ENCODE measurements at regions not wholly inside any gene's neighbourhood (a gene's known extent, or its start where the extent isn't known, plus 50 kb on each side); places are given as distances from the start of the nearest gene placed in this dataset.

DNA sequence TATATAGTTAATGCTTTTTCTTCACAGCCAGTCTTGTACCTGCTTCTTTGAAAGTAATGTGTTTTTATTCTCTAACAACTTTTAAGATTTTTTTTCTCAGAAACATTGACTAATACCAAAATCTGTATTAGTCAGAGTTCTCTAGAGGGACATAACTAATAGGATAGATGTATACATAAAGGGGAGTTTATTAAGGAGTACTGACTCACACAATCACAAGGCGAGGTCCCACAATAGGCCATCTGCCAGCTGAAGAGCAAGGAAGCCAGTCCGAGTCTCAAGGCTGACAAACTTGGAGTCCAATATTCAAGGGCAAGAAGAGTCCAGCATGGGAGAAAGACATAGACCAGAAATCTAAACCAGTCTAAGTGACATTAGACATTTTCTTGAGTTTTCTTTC is 140.0 kb downstream of the RAB38 start:
- TF ChIP-seq, protein P1, sequence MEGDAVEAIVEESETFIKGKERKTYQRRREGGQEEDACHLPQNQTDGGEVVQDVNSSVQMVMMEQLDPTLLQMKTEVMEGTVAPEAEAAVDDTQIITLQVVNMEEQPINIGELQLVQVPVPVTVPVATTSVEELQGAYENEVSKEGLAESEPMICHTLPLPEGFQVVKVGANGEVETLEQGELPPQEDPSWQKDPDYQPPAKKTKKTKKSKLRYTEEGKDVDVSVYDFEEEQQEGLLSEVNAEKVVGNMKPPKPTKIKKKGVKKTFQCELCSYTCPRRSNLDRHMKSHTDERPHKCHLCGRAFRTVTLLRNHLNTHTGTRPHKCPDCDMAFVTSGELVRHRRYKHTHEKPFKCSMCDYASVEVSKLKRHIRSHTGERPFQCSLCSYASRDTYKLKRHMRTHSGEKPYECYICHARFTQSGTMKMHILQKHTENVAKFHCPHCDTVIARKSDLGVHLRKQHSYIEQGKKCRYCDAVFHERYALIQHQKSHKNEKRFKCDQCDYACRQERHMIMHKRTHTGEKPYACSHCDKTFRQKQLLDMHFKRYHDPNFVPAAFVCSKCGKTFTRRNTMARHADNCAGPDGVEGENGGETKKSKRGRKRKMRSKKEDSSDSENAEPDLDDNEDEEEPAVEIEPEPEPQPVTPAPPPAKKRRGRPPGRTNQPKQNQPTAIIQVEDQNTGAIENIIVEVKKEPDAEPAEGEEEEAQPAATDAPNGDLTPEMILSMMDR (conservative IDR thresholded peaks at IDR 0.05; ENCODE audit: low read depth), result no peak
- ChIA-PET POLR2A (ENCODE audit: low non-redundant PET) (no interaction called here), CTCF (interaction anchor here (0.8 kb wide), 1 partner anchor 135 kb away, joined by 3 read pairs; no protein-coding TSS in a partner anchor)
- DNase-seq (ENCODE audit: low spot score), result no peak
- no peak overlapping the region for H3K27ac ChIP-seq

DNA sequence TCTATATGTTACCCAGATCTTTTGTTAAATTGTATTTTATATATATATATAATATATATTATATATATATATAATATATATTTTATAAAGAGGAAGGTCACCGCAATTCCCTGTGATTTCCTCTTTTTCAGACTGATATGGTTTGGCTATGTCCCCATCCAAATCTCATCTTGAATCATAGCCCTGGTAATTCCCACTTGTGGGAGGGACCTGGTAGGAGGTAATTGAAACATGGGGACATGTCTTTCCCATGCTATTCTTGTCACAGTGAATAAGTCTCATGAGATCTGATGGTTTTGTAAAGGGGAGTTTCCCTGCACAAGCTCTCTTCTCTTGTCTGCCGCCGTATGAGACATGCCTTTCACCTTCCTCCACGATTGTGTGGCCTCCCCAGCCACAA is 157.6 kb downstream of the RAB38 start:
- H3K27ac ChIP-seq, result no peak overlapping the region
- ChIA-PET POLR2A (ENCODE audit: low non-redundant PET) (no interaction called here), CTCF (interaction anchor here (1.1 to 2.9 kb wide), 2 partner anchors 264 to 525 kb away, joined by 4 to 23 read pairs; no protein-coding TSS in a partner anchor)
- TF ChIP-seq, protein P1 (conservative IDR thresholded peaks at IDR 0.05; ENCODE audit: low read depth), result no peak
- DNase-seq (ENCODE audit: low spot score), result no peak

DNA sequence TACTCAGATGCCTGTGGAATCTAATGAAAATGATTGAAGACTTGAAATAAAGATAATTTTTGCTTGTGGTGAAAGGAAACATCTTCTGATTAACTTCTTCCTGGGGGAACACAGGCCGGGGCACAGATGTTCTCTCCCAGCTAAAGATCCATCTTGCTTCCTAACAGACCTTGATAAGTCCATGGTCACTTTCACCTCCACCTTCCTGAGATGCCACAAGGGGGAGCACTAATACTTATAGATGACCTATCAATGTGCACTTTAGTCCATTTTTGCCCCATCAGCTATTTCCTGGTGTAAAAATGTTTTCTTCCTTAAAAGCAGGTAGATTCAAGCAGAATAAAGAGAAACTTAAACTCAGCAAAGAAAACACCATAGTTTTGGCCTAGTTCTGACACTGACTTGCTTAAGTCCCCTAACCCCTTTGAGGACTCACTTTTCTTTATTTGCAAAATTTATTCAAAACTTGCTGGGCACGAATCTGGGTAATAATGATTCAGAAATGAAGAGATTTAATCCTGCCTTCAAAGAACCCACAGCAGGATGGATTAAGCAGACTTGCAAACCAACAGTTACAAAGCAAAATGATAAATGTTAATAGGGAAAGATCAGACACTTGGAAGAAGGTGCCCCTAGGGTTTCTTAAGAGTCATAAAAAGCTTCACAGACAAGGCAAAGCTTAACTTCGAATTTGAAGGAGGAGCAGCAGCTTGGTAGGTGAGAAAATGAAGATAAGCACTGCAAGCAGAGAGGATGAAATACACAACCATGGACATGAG is 158.7 kb downstream of the RAB38 start:
- ChIA-PET CTCF (interaction anchor here (0.5 to 2.9 kb wide), 16 partner anchors 60 to 687 kb away, joined by 3 to 23 read pairs (median 4); no protein-coding TSS in a partner anchor), POLR2A (ENCODE audit: low non-redundant PET) (no interaction called here)
- TF ChIP-seq, protein P1 (conservative IDR thresholded peaks at IDR 0.05; ENCODE audit: low read depth), result peak; percentile 75
- H3K27ac ChIP-seq, result no peak overlapping the region
- peak; percentile 36 for DNase-seq (ENCODE audit: low spot score)

DNA sequence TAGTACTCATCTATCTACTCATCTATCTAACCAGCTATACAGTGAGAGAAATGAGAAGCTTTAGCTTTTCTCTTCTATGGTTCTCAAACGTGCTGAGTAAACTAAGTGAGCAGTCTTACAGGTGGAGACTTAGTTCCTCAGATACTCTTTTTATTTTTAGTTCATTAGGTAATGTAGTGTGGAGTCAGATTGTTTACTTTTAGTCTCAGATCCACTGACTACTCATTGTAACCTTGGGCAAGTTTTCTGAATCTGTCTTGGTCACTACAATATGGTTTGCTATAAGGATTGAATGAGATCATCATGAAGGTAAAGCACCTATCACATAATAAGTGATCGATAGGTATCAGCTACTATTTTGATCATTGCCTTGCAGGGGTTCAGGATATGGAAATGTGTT is 160.1 kb downstream of the RAB38 start:
- TF ChIP-seq, protein P1 (conservative IDR thresholded peaks at IDR 0.05; ENCODE audit: low read depth), result no peak
- H3K27ac ChIP-seq, result no peak overlapping the region
- POLR2A ChIA-PET (ENCODE audit: low non-redundant PET), result no interaction called here
- DNase-seq (ENCODE audit: low spot score), result no peak
- CTCF ChIA-PET, result interaction anchor here (1.1 to 2.9 kb wide), 3 partner anchors 266 to 528 kb away, joined by 4 to 23 read pairs (median 4); no protein-coding TSS in a partner anchor

DNA sequence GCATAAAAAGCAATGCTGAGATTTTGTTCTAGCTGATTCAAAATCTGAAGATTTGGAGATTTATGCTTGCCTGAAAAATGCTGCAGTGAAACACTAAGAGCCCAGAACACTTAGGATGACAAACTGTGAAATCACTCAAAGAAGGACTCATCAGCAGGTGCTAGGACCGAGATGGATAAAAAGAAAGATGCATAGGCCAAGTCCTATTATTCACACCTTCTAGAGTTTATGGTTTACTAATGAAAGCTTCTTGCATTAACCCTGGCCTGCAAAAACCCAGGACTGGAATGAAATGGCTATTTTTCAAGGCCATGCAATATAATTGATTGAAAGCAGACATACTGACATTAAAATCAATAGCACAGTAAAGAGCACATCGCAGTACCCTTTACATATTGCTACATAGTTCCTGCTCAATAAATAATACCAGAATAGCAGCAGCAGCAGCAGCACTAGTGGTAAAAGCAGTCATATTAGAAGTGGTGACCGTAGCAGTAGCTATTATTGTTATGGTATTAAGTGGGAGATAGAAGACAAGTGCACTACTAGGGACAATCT is 161.7 kb downstream of the RAB38 start:
- CTCF ChIA-PET, result interaction anchor here (0.8 kb wide), 1 partner anchor 531 kb away, joined by 3 read pairs; no protein-coding TSS in a partner anchor
- TF ChIP-seq, protein P1 (conservative IDR thresholded peaks at IDR 0.05; ENCODE audit: low read depth), result no peak

DNA sequence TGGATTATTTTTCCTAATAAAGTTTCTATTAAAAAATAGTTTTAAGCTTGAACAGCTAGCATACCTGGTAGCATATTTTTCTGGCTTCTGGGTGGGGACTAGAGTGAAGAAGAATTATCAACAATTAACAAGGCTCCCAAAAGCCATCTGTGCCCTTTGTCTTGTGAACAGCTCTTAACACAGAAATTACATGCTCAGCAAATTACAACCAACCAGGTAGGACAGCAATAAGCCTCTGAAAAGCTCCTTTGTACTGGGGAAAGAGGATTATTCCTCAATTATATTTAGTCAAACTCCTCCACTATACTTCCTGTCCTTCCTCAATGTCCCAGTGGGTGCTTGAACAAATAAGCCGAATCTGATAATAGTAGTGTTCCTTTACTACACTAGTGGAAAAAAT is 162.8 kb downstream of the RAB38 start:
- H3K27ac ChIP-seq, result no peak overlapping the region
- TF ChIP-seq, protein P1 (conservative IDR thresholded peaks at IDR 0.05; ENCODE audit: low read depth), result no peak
- no peak for DNase-seq (ENCODE audit: low spot score)
- ChIA-PET CTCF (no interaction called here), POLR2A (ENCODE audit: low non-redundant PET) (interaction anchor here (0.7 kb wide), 1 partner anchor 270 kb away, joined by 3 read pairs; no protein-coding TSS in a partner anchor)

More for the DNA sequence above, 161.7 kb downstream of the RAB38 start:
- no peak overlapping the region for H3K27ac ChIP-seq
- POLR2A ChIA-PET (ENCODE audit: low non-redundant PET), result no interaction called here
- no peak for DNase-seq (ENCODE audit: low spot score)

Data from RWPE1 (cell line).